ENCODE measurements at regions not wholly inside any gene's neighbourhood (a gene's known extent, or its start where the extent isn't known, plus 50 kb on each side); places are given as distances from the start of the nearest gene placed in this dataset.
A peak's percentile ranks its signal among the peaks of the same experiment; 100 is the strongest.

- BruUV-seq (replicated peaks): no TSS peak
- no peaks in the 10 kb centered on the region for H3K79me2 ChIP-seq (ENCODE audit: insufficient read depth, low read length)
- no peak overlapping the region for H2AFZ ChIP-seq (ENCODE audit: low read length)
- H4K20me1 ChIP-seq (ENCODE audit: insufficient read depth, low read length): no peaks in the 10 kb centered on the region
- DNase-seq (ENCODE audit: low spot score): no peak
- no peak for FAIRE-seq
- H3K4me2 ChIP-seq (ENCODE audit: low read depth, low read length): no peak overlapping the region
- in situ Hi-C loops (cut with HindIII; ENCODE audit: extremely low pct_ligation_motif_present, low pct_unique_long_range_greater_than_20kb) (no loop called here), intact Hi-C loops (cut with micrococcal nuclease; ENCODE audit: unreplicated experiment) (no loop called here)
- H3K4me1 ChIP-seq (ENCODE audit: insufficient read depth, low read length): peaks cover 2% of the 10 kb centered on the region; the same call in 1 of the 2 replicates
- H3K36me3 ChIP-seq (replicated peaks in 1 of 2; ENCODE audit: control insufficient read depth in 1 of 2, insufficient read depth in 2 of 2, low read length in 2 of 2): no peaks in the 10 kb centered on the region
- ATAC-seq: no peak
- ChIA-PET CTCF (ENCODE audit: low intra/inter-chr PET ratio, low total read pairs) (no interaction called here), POLR2A (no interaction called here)
- no peak overlapping the region for H3K4me3 ChIP-seq (replicated peaks in 1 of 3; ENCODE audit: insufficient read depth in 1 of 3, low read depth in 2 of 3, low read length in 3 of 3)
- no peak for TF ChIP-seq PATZ1 (CRISPR knock-in tag; IDR thresholded peaks at IDR 0.05)
- TF ChIP-seq, protein P1, sequence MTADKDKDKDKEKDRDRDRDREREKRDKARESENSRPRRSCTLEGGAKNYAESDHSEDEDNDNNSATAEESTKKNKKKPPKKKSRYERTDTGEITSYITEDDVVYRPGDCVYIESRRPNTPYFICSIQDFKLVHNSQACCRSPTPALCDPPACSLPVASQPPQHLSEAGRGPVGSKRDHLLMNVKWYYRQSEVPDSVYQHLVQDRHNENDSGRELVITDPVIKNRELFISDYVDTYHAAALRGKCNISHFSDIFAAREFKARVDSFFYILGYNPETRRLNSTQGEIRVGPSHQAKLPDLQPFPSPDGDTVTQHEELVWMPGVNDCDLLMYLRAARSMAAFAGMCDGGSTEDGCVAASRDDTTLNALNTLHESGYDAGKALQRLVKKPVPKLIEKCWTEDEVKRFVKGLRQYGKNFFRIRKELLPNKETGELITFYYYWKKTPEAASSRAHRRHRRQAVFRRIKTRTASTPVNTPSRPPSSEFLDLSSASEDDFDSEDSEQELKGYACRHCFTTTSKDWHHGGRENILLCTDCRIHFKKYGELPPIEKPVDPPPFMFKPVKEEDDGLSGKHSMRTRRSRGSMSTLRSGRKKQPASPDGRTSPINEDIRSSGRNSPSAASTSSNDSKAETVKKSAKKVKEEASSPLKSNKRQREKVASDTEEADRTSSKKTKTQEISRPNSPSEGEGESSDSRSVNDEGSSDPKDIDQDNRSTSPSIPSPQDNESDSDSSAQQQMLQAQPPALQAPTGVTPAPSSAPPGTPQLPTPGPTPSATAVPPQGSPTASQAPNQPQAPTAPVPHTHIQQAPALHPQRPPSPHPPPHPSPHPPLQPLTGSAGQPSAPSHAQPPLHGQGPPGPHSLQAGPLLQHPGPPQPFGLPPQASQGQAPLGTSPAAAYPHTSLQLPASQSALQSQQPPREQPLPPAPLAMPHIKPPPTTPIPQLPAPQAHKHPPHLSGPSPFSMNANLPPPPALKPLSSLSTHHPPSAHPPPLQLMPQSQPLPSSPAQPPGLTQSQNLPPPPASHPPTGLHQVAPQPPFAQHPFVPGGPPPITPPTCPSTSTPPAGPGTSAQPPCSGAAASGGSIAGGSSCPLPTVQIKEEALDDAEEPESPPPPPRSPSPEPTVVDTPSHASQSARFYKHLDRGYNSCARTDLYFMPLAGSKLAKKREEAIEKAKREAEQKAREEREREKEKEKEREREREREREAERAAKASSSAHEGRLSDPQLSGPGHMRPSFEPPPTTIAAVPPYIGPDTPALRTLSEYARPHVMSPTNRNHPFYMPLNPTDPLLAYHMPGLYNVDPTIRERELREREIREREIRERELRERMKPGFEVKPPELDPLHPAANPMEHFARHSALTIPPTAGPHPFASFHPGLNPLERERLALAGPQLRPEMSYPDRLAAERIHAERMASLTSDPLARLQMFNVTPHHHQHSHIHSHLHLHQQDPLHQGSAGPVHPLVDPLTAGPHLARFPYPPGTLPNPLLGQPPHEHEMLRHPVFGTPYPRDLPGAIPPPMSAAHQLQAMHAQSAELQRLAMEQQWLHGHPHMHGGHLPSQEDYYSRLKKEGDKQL (CRISPR knock-in tag; IDR thresholded peaks at IDR 0.05; ENCODE audit: low read depth): no peak
- peak; percentile 81 for TF ChIP-seq ATF7 (IDR thresholded peaks at IDR 0.05)
- no peak for TF ChIP-seq ATF7 (CRISPR knock-in tag; IDR thresholded peaks at IDR 0.05)
- peak; percentile 19; the same call in 1 of the 2 replicates for TF ChIP-seq CREB1 (IDR thresholded peaks at IDR 0.05)
- TF ChIP-seq CREB1 (CRISPR knock-in tag; IDR thresholded peaks at IDR 0.05): no peak
- TF ChIP-seq, protein P2, sequence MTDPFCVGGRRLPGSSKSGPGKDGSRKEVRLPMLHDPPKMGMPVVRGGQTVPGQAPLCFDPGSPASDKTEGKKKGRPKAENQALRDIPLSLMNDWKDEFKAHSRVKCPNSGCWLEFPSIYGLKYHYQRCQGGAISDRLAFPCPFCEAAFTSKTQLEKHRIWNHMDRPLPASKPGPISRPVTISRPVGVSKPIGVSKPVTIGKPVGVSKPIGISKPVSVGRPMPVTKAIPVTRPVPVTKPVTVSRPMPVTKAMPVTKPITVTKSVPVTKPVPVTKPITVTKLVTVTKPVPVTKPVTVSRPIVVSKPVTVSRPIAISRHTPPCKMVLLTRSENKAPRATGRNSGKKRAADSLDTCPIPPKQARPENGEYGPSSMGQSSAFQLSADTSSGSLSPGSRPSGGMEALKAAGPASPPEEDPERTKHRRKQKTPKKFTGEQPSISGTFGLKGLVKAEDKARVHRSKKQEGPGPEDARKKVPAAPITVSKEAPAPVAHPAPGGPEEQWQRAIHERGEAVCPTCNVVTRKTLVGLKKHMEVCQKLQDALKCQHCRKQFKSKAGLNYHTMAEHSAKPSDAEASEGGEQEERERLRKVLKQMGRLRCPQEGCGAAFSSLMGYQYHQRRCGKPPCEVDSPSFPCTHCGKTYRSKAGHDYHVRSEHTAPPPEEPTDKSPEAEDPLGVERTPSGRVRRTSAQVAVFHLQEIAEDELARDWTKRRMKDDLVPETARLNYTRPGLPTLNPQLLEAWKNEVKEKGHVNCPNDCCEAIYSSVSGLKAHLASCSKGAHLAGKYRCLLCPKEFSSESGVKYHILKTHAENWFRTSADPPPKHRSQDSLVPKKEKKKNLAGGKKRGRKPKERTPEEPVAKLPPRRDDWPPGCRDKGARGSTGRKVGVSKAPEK (CRISPR knock-in tag; IDR thresholded peaks at IDR 0.05; ENCODE audit: borderline replicate concordance): no peak
- H3K27ac ChIP-seq (ENCODE audit: extremely low read length, insufficient read depth, low read length): no peak overlapping the region
- peaks cover 0 to 12% of the 10 kb centered on the region in 2 experiments; a peak in 2 of 5 replicates for H3K27me3 ChIP-seq (ENCODE audit: control insufficient read depth in 1 of 2, insufficient read depth in 2 of 2, low read length in 2 of 2)
- 22% methylated on average over 9 of the region's 9 CpGs for WGBS (ENCODE audit: low lambda C conversion rate)
- H3K9ac ChIP-seq (ENCODE audit: insufficient read depth, low read depth, low read length): no peak overlapping the region
- no peaks in the 10 kb centered on the region for H3K9me3 ChIP-seq (ENCODE audit: low read length)
These were observed 74.0 kb upstream of the LIPC start for GRCh38 chr15:58357529-58358476.
